Vagina (tissue), 2 donors: ENCODE measurements at regions not wholly inside any gene's neighbourhood (a gene's known extent, or its start where the extent isn't known, plus 50 kb on each side); places are given as distances from the start of the nearest gene placed in this dataset.

Experiments
- DNase-seq, 2 donors: peaks; one replicate each; pipeline ENCODE4 v3.0.0-alpha.2; 2017; ENCODE audit errors: extremely low spot score in 2 of 2
- H3K27ac ChIP-seq: fragments of 200-600 bp; sonication (generic); one replicate; pipeline ENCODE4 v1.5.1; 2019
- H3K27me3 ChIP-seq: fragments of 200-600 bp; sonication (generic); one replicate; pipeline ENCODE4 v1.5.1; 2019
- H3K36me3 ChIP-seq, 2 donors: fragments of 200-600 bp; sonication (generic); one replicate each; pipeline ENCODE4 v1.5.1; 2017 to 2019
- H3K4me1 ChIP-seq: fragments of 200-600 bp; sonication (generic); one replicate; pipeline ENCODE4 v1.5.1; 2019
- H3K4me3 ChIP-seq, 2 donors: fragments of 200-600 bp; sonication (generic); 1 replicate in 1 of 2; 2 replicates in 1 of 2; pipeline ENCODE4 v1.5.1; 2016 to 2019
- H3K9me3 ChIP-seq: fragments of 200-600 bp; sonication (generic); one replicate; pipeline ENCODE4 v1.5.1; 2019
- CTCF ChIP-seq, 3 experiments: fragments of 450-650 bp in 2 of 3; fragments of 200-600 bp in 1 of 3; sonication (generic) in 1 of 3; IDR thresholded peaks; one replicate each; pipeline ENCODE4 v1.5.1; 2017 to 2019; ENCODE audit warnings: antibody characterized with exemption in 3 of 3, mild to moderate bottlenecking in 2 of 3, moderate library complexity in 2 of 3
- POLR2A ChIP-seq, 2 donors: fragments of 450-650 bp; IDR thresholded peaks; one replicate each; pipeline ENCODE4 v1.6.1; 2017; ENCODE audit warnings: antibody characterized with exemption in 2 of 2, mild to moderate bottlenecking in 2 of 2, moderate library complexity in 2 of 2
- POLR2AphosphoS5 ChIP-seq, 2 donors: sonication (generic); formaldehyde crosslinking; IDR thresholded peaks; one replicate each; pipeline ENCODE4 v1.9.0; 2017; ENCODE audit warnings: antibody characterized with exemption in 2 of 2, mild to moderate bottlenecking in 2 of 2, low read depth in 1 of 2; ENCODE audit not compliant: insufficient read depth in 1 of 2
- intact Hi-C: fragments of 100-400 bp; cut with DNase I; formaldehyde crosslinking; loops from one replicate; pipeline ENCODE4 v1.15.1; 2023

- H3K36me3 ChIP-seq = no peaks in the 10 kb centered on the region
- no peak overlapping the region for H3K4me3 ChIP-seq
- H3K9me3 ChIP-seq = peaks cover 6% of the 10 kb centered on the region
- no peak for DNase-seq
- H3K27me3 ChIP-seq = no peaks in the 10 kb centered on the region
- H3K27ac ChIP-seq = no peak overlapping the region
- H3K4me1 ChIP-seq = no peaks in the 10 kb centered on the region
- TF ChIP-seq CTCF (IDR thresholded peaks at IDR 0.05) (no peak), POLR2AphosphoS5 (IDR thresholded peaks at IDR 0.05; ENCODE audit: insufficient read depth in 1 of 2, low read depth in 1 of 2) (no peak), POLR2A (IDR thresholded peaks at IDR 0.05) (no peak)
- intact Hi-C loops = no loop called here
Observed at GRCh38 chr7:50220273-50220672, 84.2 kb upstream of the IKZF1 start.

DNA sequence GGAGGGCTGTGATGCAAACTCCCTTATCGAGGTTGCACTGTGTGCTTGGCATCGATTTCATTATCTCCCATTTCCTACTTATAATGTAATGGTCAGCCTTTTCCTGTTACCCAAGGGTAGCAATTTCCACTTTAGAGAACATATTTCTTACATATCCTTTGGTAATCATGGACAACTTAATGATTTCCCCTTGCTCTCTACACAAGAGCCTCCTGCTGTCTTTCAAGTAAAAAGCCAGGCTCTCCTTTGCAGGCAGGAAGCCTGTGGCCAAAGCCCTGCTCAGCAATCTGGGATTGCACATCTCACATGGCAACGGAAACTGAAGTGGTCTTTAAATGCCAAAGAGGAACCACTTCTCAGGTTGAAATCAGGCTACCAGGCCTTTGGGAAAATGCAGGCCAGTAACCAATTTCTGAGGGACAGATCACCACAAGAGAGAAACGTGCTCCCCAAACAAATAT, 86.7 kb upstream of the IKZF1 start:
- H3K4me3 ChIP-seq = no peak overlapping the region
- TF ChIP-seq CTCF (IDR thresholded peaks at IDR 0.05) (no peak), POLR2AphosphoS5 (IDR thresholded peaks at IDR 0.05; ENCODE audit: insufficient read depth in 1 of 2, low read depth in 1 of 2) (no peak), POLR2A (IDR thresholded peaks at IDR 0.05) (no peak)
- no peaks in the 10 kb centered on the region for H3K36me3 ChIP-seq
- DNase-seq = peak in 1 of 2 donors; percentile 69
- intact Hi-C loops = no loop called here
- H3K27me3 ChIP-seq = no peaks in the 10 kb centered on the region
- H3K27ac ChIP-seq = no peak overlapping the region
- H3K9me3 ChIP-seq = peaks cover 6% of the 10 kb centered on the region
- no peaks in the 10 kb centered on the region for H3K4me1 ChIP-seq

GRCh38 chr7:50217401-50217800, 87.1 kb upstream of the IKZF1 start:
- no peak for TF ChIP-seq CTCF (IDR thresholded peaks at IDR 0.05)
- no peak for TF ChIP-seq POLR2AphosphoS5 (IDR thresholded peaks at IDR 0.05; ENCODE audit: insufficient read depth in 1 of 2, low read depth in 1 of 2)
- no peak for TF ChIP-seq POLR2A (IDR thresholded peaks at IDR 0.05)
- intact Hi-C loops = no loop called here

DNA sequence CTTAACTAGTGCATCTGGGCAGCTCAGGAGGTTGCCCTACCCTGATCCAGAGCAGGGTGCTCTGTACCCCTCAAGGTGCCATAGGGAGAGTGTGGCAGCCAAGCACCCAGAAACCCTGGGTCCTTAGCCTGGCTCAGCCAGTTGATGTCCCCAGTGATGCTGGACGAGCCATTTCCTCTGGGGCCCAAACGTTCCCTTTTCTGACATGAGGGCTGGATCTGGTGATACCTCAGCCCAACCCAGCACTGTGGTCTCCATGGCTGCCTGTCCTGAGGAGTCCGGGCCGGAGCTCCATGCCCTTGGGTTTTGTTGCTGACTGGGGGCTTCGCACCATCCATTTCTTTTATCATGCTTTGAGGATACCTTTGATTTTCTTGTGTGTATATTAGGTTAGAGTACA, 87.9 kb upstream of the IKZF1 start:
- H3K9me3 ChIP-seq = no peaks in the 10 kb centered on the region
- no peak overlapping the region for H3K27ac ChIP-seq
- TF ChIP-seq POLR2AphosphoS5 (IDR thresholded peaks at IDR 0.05; ENCODE audit: insufficient read depth in 1 of 2, low read depth in 1 of 2) (no peak), POLR2A (IDR thresholded peaks at IDR 0.05) (no peak), CTCF (IDR thresholded peaks at IDR 0.05) (no peak)
- DNase-seq = peak in 1 of 2 donors; percentile 64
- H3K4me1 ChIP-seq = no peaks in the 10 kb centered on the region
- intact Hi-C loops = no loop called here
- H3K36me3 ChIP-seq = no peaks in the 10 kb centered on the region
- no peak overlapping the region for H3K4me3 ChIP-seq
- H3K27me3 ChIP-seq = no peaks in the 10 kb centered on the region

More at GRCh38 chr7:50217401-50217800, 87.1 kb upstream of the IKZF1 start:
- peak in 1 of 2 donors; percentile 20 for DNase-seq
- H3K27me3 ChIP-seq = no peaks in the 10 kb centered on the region
- no peak overlapping the region for H3K4me3 ChIP-seq
- H3K36me3 ChIP-seq = no peaks in the 10 kb centered on the region
- H3K27ac ChIP-seq = no peak overlapping the region
- no peaks in the 10 kb centered on the region for H3K4me1 ChIP-seq
- peaks cover 5% of the 10 kb centered on the region for H3K9me3 ChIP-seq

DNA sequence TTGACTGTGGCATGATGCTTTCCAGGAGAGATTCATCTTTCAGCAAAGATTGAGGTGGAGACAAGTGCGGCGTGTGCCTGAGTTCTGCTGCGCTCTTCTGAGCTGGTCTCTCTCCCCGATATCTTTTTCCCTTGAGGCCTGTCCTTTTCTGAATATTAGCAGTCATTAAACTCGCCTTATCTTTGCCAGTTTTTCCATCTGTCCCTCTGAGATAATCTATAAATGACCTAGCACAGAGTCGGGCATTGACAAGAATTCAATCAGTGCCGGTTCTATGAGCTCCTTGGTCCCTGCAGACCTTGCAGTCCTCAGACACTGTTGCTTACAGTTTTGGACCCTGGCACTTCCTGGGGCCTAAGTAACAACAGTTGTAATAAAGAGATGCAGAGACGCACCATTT, 89.7 kb upstream of the IKZF1 start:
- H3K9me3 ChIP-seq = no peaks in the 10 kb centered on the region
- DNase-seq = peak in 1 of 2 donors; percentile 27
- no peak overlapping the region for H3K4me3 ChIP-seq
- TF ChIP-seq CTCF (IDR thresholded peaks at IDR 0.05) = no peak
- no peak for TF ChIP-seq POLR2A (IDR thresholded peaks at IDR 0.05)
- no peak for TF ChIP-seq POLR2AphosphoS5 (IDR thresholded peaks at IDR 0.05; ENCODE audit: insufficient read depth in 1 of 2, low read depth in 1 of 2)
- H3K36me3 ChIP-seq = no peaks in the 10 kb centered on the region
- H3K27me3 ChIP-seq = no peaks in the 10 kb centered on the region
- no peaks in the 10 kb centered on the region for H3K4me1 ChIP-seq
- intact Hi-C loops = no loop called here
- no peak overlapping the region for H3K27ac ChIP-seq
